HL-60 (cell line): ENCODE measurements at regions not wholly inside any gene's neighbourhood (a gene's known extent, or its start where the extent isn't known, plus 50 kb on each side); places are given as distances from the start of the nearest gene placed in this dataset.

Experiments used
- CTCF ChIP-seq: IDR thresholded peaks from one replicate; pipeline ENCODE4 v1.5.1; 2011; ENCODE audit warnings: low read length, control low read depth, inconsistent platforms; ENCODE audit not compliant: insufficient read depth
- GABPA ChIP-seq: IDR thresholded peaks from 2 replicates; pipeline ENCODE4 v1.6.1; 2012; ENCODE audit warnings: low read depth
- POLR2AphosphoS5 ChIP-seq: IDR thresholded peaks from 2 replicates; pipeline ENCODE4 v1.6.1; 2012; ENCODE audit warnings: low read depth

- TF ChIP-seq CTCF (no peak), POLR2AphosphoS5 (no peak), GABPA (no peak)
Observed at GRCh38 chr2:8515864-8516533, 165.9 kb upstream of the ID2 start.
